ENCODE measurements at regions not wholly inside any gene's neighbourhood (a gene's known extent, or its start where the extent isn't known, plus 50 kb on each side); places are given as distances from the start of the nearest gene placed in this dataset.
A peak's percentile ranks its signal among the peaks of the same experiment; 100 is the strongest.
"Not testable (repeated sequence)": the region's sequence is repeated elsewhere in the genome, so short reads cannot be mapped to it uniquely, and the experiment has no call there.

DNA sequence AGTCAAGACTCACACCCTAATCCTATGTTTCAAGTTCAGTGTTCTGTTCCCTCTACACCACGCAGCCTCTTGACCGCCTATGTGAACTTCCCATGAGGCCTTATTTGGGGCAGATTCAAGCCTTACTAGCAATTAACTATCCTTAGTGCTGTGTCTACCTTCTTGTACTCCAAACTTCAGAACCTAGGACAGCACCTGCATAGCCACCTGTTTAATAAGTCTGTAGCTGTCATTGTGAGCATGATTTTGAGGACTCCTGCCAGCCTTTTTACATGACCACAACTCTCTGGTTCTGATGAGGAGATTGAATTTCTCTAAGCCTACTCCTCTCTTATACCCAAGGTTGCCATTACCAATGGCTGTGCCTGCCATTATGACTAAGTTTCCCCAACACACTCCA lies 50.8 kb upstream of the PCSK1 start:
- peak; percentile 67 to 74 for DNase-seq (ENCODE audit: low read depth in 1 of 2, low spot score in 1 of 2)
- Histone ChIP-seq H3K27ac (no peak overlapping the region), H3K4me1 (ENCODE audit: low read depth) (no peaks in the 10 kb centered on the region), H3K9me3 (ENCODE audit: low read depth) (no peaks in the 10 kb centered on the region), H3K4me3 (no peak overlapping the region), H3K27me3 (no peaks in the 10 kb centered on the region), H3K36me3 (no peaks in the 10 kb centered on the region)
- TF ChIP-seq CTCF (IDR thresholded peaks at IDR 0.05; ENCODE audit: low read depth, low read length), result no peak

- no peak overlapping the region for H3K27ac ChIP-seq
- no peaks in the 10 kb centered on the region for H3K4me1 ChIP-seq (ENCODE audit: low read depth)
- TF ChIP-seq CTCF (IDR thresholded peaks at IDR 0.05; ENCODE audit: low read depth, low read length), result no peak
- no peaks in the 10 kb centered on the region for H3K27me3 ChIP-seq
- H3K9me3 ChIP-seq (ENCODE audit: low read depth), result no peaks in the 10 kb centered on the region
- H3K36me3 ChIP-seq, result no peaks in the 10 kb centered on the region
- no peak overlapping the region for H3K4me3 ChIP-seq
- no peak for DNase-seq (ENCODE audit: low read depth in 1 of 2, low spot score in 1 of 2)
Measured at GRCh38 chr5:96487859-96488258, 54.8 kb upstream of the PCSK1 start.

DNA sequence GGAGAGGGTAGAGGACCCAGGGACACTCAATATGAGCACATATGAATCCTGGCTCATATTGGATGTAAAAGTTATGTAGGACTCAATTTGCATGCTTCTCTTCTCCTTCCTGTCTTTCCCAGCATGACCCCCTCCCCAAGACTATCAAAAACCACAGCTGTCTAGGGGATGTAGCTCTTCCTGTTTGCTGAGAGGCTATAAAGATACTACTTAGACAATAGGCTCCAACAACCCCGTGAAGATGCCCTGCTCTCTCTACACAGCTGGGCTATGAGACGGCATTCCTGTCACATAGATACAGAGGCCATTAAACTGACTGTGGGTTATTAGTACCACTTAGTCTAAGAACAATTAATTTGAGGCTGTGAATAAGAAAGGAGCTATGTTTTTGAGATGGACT lies 56.5 kb upstream of the PCSK1 start:
- no peaks in the 10 kb centered on the region for H3K9me3 ChIP-seq (ENCODE audit: low read depth)
- H3K4me3 ChIP-seq, result no peak overlapping the region
- H3K36me3 ChIP-seq, result no peaks in the 10 kb centered on the region
- no peak for DNase-seq (ENCODE audit: low read depth in 1 of 2, low spot score in 1 of 2)
- no peaks in the 10 kb centered on the region for H3K27me3 ChIP-seq
- H3K4me1 ChIP-seq (ENCODE audit: low read depth), result no peaks in the 10 kb centered on the region
- no peak for TF ChIP-seq CTCF (IDR thresholded peaks at IDR 0.05; ENCODE audit: low read depth, low read length)
- H3K27ac ChIP-seq, result no peak overlapping the region

DNA sequence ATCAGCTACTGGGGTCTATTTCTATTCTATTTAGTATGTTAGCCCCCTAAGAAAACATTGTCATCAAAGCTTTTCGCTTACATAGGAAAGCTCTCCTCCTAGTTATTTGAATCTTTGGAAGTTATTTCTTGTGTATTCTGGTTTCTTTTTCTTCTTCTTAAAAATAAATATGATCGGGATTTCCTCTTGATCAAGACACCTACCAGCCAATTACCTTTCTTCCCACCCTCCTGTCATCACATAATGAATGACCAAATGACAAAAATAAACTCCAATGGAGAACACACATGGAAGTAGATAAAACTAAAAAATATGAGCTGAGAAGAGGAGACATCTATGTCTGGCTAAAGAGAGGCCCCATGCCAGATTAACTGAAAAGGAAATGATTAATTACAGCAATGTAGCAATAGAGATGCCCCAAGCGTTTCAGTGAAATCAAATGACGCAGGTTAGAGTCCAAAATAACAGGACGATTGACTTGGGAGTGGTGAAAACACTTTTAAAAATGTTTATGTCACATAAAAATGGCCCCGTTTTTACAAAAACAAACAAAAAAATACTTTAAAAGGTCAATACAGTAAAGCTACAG lies 59.5 kb upstream of the PCSK1 start:
- H3K27me3 ChIP-seq, result no peaks in the 10 kb centered on the region
- no peak for TF ChIP-seq CTCF (IDR thresholded peaks at IDR 0.05; ENCODE audit: low read depth, low read length)
- no peak overlapping the region for H3K4me3 ChIP-seq
- H3K36me3 ChIP-seq, result no peaks in the 10 kb centered on the region
- H3K4me1 ChIP-seq (ENCODE audit: low read depth), result no peaks in the 10 kb centered on the region
- peak in 1 of 2 donors; percentile 58 for DNase-seq (ENCODE audit: low read depth in 1 of 2, low spot score in 1 of 2)
- H3K27ac ChIP-seq, result no peak overlapping the region
- H3K9me3 ChIP-seq (ENCODE audit: low read depth), result no peaks in the 10 kb centered on the region

DNA sequence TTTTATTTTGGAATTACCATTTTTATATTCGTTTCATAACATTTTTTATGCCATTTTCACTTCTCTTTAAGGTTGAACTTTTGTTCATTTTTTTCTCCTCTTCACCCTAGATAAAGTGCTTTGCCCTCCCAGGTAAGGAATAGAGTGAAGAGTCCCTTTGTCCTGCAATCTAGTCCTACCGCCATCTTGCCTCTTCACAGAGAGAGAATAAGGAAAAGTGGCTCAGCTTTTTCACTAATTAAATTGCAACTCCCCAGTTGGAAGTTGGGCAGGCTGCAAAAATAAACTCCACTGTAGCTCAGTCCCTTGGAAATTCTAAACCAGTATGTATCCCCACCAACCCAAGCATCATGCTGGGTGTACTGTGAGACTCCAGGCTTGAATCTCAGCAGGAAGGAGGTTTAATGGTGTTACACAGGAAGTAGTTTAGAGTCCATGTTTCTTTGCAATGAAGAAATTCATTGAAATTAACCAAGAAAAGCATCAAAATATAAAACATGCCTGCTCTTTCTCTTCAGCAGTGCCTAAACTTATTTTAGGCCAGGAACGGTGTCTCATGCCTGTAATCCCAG lies 60.3 kb upstream of the PCSK1 start:
- no peak for DNase-seq (ENCODE audit: low read depth in 1 of 2, low spot score in 1 of 2)
- no peaks in the 10 kb centered on the region for H3K4me1 ChIP-seq (ENCODE audit: low read depth)
- TF ChIP-seq CTCF (IDR thresholded peaks at IDR 0.05; ENCODE audit: low read depth, low read length), result no peak

DNA sequence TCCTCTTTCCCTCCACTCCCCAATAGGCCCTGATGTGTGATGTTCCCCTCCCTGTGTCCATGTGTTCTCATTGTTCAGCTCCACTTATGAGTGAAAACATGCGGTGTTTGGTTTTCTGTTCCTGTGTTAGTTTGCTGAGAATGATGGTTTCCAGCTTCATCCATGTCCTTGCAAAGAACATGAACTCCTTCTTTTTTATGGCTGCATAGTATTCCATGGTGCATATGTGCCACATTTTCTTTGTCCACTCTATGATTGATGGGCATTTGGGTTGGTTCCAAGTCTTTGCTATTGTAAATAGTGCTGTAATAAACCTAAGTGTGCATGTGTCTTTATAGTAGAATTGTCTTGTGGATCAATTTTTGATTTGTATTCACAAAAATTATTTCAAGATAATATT lies 62.4 kb upstream of the PCSK1 start:
- H3K9me3 ChIP-seq (ENCODE audit: low read depth), result not testable (repeated sequence)

More for the DNA sequence above, 60.3 kb upstream of the PCSK1 start:
- H3K4me3 ChIP-seq, result no peak overlapping the region
- no peak overlapping the region for H3K27ac ChIP-seq
- no peaks in the 10 kb centered on the region for H3K36me3 ChIP-seq
- H3K27me3 ChIP-seq, result no peaks in the 10 kb centered on the region
- H3K9me3 ChIP-seq (ENCODE audit: low read depth), result no peaks in the 10 kb centered on the region

GRCh38 chr5:96497027-96497426 lies 64.0 kb upstream of the PCSK1 start:
- not testable (repeated sequence) for H3K4me1 ChIP-seq (ENCODE audit: low read depth); H3K9me3 ChIP-seq (ENCODE audit: low read depth); DNase-seq (ENCODE audit: low read depth in 1 of 2, low spot score in 1 of 2); H3K36me3 ChIP-seq; H3K27me3 ChIP-seq; H3K27ac ChIP-seq; H3K4me3 ChIP-seq

More for the DNA sequence above, 62.4 kb upstream of the PCSK1 start:
- H3K27ac ChIP-seq; H3K4me3 ChIP-seq; H3K36me3 ChIP-seq; DNase-seq (ENCODE audit: low read depth in 1 of 2, low spot score in 1 of 2); H3K4me1 ChIP-seq (ENCODE audit: low read depth); H3K27me3 ChIP-seq: not testable (repeated sequence)
